ENCODE measurements at regions not wholly inside any gene's neighbourhood (a gene's known extent, or its start where the extent isn't known, plus 50 kb on each side); places are given as distances from the start of the nearest gene placed in this dataset.

DNA sequence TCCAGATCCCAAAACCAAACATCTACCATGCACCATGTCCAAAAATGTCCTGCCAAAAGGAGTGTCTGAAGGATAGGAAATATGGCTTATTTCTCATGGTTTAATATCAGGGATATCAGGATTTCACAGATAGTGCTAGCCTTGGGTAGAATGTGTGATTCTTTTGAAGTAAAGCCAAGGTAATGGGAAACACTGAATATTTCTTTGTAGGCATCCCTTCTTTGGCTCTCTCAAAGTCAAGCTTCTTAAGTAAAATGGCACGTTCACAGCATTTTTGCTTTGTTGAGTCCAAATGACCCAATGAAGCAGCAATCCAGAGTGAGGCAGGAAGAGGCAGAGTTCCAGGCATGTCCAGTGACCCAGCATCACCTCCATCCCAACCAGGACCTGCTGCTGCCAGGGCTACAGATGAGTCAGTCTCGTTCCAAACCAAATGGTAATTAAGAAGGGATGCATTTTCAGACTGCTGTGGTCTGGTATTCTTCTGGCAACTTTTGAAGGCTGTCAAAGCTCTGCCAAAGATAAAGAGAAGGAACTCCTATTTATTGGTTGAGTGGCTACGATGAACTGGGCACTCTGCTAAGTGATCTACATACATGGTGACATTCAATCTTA is 678.8 kb upstream of the KLF4 start:
- DNase-seq, result no peak

DNA sequence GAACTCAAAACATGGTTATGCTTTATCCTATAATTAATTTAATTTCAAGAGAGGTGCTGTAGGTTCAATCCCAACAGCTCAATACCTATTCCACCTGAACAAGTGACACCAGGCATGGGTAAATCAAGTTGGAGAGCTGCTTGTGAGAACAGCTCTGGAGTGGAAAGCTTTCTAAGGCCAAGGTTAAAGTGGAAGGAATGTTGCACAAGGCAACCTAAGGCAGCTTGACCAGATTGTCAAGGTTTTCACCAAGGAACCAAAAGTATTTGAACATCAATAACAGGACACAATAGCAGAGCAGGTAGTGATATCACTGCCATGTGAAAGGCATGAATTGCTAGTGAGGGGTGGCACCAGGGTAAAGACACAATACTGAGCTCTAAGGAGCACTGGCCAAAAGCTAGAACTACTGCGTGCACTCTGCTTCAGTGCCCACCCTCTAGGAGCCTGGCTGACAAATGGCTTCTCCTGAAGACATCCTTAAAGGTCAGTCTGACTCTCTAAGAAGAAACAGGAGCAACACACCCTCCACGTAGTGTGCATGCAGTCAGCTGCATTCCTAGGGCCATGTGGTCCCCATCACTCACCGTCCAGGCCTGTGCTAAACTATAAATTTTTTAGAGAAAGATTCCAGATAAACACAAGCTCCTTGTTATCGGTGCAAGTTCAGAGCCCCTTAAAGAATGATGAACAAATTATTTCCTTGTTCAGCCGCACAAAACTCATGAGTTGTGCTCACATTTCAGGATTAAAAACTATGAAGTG is 677.7 kb upstream of the KLF4 start:
- no peak for DNase-seq

- no peak for DNase-seq
Observed at GRCh38 chr9:108166519-108166918, 677.0 kb upstream of the KLF4 start.

GRCh38 chr9:108163321-108164005 is 673.9 kb upstream of the KLF4 start:
- DNase-seq, result peak; percentile 10

DNA sequence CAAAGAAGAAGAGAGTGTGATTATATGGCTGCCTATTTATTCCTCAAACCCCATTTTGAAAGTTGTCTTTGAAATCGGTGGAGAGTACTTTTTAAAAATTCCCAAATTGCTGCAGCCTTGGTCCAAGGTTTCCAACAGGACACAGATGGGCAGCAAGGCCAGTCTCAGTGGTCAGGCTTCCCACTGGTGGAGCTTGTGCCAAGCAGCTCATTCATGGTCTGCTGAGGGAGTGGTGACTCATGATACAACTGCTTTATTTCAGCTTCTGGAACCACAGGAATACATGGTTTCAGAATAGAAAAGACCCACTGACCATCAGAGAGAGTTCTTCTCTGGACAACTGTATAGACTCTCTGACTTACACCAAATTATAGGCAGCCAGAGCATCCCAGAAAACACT is 673.1 kb upstream of the KLF4 start:
- no peak for DNase-seq

GRCh38 chr9:108161503-108161902 is 671.9 kb upstream of the KLF4 start:
- no peak for DNase-seq

DNA sequence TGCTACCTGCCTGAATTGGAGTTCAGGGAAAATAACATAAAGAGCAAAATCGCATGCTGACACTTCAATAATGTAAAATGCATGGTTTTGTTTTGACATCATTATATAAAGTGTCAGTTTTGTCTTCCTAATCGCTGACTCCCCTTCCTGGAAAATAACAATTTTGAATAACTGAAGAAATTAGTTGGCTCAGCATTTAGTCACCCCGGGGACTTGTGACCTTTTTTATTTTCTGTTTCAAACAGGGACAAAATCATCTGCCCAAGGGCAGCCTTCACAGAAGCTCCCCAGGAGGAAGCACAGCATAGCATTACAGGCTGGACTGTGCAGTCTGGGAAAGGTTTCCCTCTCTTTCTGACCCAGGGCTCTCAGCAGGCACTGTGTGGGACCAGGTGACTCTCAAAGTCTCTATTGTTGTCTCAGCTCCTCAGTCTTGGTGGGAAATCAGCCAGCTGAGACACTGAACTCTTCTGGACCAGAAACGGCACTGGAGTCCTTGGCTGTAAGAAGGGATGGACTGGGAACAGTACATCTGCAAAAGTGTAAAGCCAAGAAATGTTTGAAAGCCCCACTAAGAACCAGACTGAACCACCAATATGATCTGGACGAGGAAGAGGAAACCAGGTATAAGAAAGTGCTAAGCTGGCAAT is 671.3 kb upstream of the KLF4 start:
- DNase-seq, result no peak

DNA sequence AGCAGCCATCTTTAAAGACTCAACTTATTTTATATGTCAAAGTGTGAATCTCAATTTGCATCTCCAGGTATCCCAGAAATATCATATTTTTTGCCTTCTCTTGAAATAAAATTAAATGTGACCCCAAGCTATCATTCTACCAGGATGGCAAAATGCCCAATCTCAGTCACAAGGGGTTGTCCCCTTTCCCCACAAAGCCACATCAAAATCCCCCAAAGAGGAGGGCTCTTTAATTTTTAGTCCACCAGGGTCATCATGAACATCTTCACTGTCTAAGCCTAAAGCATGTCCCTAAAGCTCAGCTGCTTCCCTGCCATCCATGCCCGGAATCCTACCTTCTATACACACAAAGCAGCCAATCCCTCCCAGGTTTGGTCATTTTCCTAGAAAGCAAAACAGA is 670.5 kb upstream of the KLF4 start:
- no peak for DNase-seq

GRCh38 chr9:108158236-108158995 is 668.8 kb upstream of the KLF4 start:
- no peak for DNase-seq

- DNase-seq, result peak; percentile 85
Observed at GRCh38 chr9:108156270-108156998, 666.9 kb upstream of the KLF4 start.

GRCh38 chr9:108153416-108153815 is 663.8 kb upstream of the KLF4 start:
- no peak for DNase-seq

DNA sequence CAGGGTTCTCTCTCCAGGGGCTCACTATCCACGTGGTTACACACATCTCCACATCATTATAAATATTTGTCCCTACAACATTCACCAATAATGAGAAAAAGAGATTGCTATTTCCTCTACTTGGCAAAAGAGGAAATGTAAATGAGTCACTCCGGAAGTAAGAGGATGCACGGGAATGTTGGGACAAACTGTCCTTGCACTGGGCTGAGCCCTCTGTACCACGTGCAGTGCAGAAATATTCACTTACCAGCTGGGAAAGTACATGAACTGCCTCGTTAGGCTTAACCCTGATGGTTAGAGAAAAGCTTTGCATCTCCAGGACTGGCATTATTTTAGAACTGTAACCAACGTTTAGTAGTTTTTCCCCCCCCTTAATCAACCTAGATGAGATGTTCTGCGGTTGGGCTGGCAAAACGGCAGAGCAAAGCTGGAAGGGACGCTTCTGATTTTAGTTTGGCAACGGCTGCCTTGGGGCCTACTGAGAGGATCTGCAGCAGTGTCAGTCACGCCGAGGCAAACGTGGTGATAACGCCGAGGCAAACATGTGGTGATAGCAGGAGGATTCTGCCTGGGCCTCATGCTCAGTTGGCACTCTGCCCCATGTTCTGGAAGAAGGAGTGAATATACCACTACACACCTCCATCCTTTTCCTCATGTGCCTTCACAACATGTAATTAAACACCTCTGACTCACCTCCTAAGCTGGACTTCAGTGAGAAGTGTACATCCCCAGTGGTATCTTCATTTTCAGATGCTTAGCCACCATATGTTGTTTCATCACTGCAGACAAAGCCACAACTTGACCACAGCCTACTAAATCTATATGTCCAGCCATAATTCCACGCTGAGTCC is 661.4 kb upstream of the KLF4 start:
- DNase-seq, result peak; percentile 38

GRCh38 chr9:108149326-108149725 is 659.8 kb upstream of the KLF4 start:
- DNase-seq, result no peak

GRCh38 chr9:108142504-108143201 is 653.1 kb upstream of the KLF4 start:
- DNase-seq, result peak; percentile 25

DNA sequence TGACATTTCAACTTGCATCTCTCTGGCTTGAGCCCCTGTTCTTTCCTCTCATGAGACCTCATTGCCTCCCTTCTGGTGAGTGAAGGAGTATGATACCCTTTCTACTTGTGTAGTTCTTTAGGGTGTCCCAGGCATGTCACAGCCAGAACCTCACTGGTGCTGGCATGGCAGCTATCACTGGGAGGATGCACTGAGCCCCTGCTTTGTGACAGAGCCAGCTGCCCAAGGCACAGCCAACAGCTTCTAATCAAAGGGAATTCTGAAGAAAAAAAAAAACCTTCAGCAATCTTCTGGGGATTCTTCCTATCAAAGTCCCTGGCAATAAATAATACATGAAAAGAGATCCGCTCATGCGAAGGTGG is 652.6 kb upstream of the KLF4 start:
- no peak for DNase-seq

DNA sequence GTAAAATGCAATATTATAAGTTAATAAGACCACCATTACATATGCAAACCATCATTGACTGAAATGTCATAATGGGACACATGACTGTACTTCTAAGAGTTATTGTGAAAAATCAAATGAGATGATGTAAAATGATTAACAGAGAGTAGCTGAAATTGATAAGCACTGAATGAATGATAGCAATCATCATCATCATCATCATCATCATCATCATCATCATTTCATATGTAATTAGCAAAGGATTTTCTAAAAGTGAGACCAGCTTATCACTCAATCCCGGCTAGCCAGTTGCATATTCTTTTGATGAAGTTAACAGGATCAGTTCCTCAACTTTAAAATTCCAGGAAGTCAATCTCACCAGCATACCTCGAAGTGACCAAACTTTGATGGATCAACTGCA is 650.3 kb upstream of the KLF4 start:
- no peak for DNase-seq

DNA sequence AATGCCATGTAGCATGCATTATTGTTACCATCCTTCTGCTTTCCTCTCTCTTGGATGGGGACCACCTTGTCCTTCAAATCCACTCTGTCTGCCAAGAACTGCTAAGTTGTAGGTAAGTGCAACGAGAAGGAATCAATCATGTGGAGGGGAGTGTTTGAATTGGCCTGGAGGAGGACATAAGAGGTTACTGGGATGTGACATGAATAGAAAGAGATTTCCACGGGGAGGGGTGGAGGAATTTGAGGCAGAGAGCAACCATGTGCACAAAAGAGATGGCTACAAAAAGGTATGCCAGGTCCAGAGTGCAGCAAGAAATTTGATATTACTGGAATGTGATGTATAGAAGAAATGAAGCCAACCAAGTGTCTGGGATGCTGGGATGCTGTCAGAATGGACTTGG is 648.9 kb upstream of the KLF4 start:
- no peak for DNase-seq

GRCh38 chr9:108136656-108137055 is 647.1 kb upstream of the KLF4 start:
- DNase-seq, result no peak

- peak; percentile 40 for DNase-seq
Observed at GRCh38 chr9:108134486-108135128, 645.0 kb upstream of the KLF4 start.

- DNase-seq, result no peak
Observed at GRCh38 chr9:108133680-108134079, 644.1 kb upstream of the KLF4 start.

Data from hematopoietic multipotent progenitor cell treated with erythropoietin and hydrocortisone succinate and interleukin-3 and kit ligand, for 4 days (in vitro differentiated cells).